ENCODE measurements at regions not wholly inside any gene's neighbourhood (a gene's known extent, or its start where the extent isn't known, plus 50 kb on each side); places are given as distances from the start of the nearest gene placed in this dataset.

DNA sequence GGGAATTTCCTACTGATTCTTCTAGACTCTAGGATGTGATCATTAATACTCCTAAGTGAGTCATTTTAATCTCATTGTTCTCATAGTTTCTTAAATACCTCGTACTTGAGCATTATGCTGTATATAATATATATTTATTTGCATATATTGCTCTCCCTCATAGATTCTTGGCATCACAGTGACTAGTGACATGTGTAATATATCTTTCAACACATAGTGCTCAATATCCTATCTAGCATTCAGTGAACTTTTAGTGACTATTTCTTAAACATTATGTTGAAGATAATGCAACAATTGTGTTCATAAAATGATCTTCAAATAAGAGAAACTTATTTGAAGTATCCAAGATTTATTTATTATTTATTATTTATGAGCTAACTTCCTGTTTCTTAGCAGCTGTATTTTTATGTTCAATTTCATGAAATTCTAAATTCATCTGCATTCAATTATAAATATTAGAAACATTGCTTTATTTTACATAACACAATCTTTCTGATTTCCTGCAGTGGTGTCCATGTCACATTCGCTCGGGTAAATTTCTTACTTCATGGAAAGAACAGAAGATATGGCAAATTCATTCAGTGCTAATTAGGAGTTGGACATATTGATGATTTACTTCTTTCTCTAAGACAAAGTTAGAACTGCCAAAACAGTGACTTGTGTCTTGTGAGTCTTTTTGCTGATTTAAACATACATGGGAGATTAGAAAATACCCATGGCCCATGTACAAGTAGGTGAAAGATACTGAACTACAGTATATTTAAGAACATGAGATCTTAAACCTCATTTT, 1095.5 kb upstream of the IGFBP7 start:
- DNase-seq (ENCODE audit: low read depth) = no peak

DNA sequence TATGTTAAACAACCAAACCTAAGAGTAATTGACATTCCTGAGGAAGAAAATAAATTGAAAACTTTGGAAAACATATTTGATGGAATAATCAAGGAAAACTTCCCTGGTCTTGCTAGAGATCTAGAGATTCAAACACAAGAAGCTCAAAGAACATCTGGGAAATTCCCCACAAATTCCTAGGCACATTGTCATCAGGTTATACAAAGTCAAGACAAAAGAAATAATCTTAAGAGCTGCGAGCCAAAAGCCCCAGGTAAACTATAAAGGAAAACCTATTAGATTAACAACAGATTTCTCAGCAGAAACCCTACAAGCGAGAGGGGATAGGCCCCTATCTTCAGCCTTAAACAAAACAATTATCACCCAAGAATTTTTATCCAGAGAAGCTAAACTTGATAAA, 1082.0 kb upstream of the IGFBP7 start:
- no peak for DNase-seq (ENCODE audit: low read depth)

DNA sequence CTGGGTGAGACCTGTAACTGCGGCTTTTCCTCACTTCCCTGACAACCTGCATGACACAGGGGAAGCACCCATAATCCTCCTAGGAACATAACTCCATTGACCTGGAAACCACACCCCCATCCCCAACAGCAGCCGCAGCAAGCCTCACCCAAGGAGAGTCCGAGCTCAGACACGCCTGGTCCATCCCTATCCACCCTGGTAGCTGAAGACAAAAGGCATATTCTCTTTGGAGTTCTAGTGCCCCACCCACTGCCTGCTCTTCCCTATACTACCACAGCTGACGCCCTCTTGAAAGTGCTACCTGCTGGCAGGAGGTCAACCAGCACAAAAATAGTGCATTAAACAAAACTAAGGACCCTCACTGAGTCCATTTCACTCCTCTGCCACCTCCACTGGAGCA, 1080.9 kb upstream of the IGFBP7 start:
- DNase-seq (ENCODE audit: low read depth) = no peak

DNA sequence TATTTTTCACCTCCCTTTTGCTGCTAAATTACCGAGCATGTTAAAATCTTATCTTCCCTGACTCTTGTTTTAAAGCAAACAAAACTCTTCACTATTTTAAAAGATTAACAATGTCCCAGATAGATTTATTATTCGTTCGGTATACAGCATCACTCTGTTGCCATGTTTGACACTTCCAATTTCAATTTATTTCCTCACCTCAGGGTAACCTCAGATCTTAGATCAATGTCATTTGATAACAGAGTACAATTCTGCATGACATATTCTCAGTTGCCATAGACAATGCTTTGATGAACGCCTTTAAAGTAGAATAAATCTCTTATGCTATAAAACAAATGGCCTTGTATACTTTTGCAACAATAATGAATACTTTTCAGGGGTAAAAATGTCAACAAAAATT, 1078.1 kb upstream of the IGFBP7 start:
- no peak for DNase-seq (ENCODE audit: low read depth)

DNA sequence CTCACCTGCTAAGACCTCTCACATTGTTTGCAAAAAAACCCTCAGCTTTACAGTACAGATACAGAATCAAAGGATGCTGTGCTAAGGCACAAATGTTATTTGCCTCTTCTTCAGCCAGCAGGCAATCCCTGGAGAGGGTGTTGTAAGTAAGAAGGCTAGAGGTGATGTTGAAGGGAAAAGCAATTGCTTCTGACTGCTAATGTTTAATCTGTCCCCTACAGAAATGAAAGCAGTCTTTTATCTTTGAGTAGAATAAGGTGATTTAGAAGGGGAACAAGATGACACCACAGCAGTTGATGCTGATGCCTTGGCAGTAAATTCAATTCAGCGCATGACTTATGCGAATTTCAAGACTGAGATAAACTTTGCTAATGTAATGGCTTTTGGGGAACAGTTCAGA, 1064.8 kb upstream of the IGFBP7 start:
- DNase-seq (ENCODE audit: low read depth) = no peak

DNA sequence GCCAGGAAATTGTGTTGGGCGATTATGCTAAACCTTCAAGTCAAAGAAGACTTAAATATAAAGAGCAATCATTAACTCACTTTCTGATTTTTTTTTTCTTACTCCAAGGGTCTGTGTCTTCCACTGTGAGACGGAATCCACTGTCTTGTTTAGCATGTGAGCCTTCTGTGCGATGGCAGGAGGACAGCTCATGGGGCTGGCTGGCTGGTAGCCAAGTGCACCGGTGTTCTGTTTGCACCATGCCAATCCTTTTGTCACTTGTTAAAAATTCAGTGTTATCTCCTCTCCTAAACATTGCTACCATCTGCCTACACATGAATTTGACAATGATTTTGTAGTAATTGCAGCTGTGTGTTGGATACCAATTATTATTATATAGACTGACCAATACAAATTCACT, 1056.3 kb upstream of the IGFBP7 start:
- no peak for DNase-seq (ENCODE audit: low read depth)

DNA sequence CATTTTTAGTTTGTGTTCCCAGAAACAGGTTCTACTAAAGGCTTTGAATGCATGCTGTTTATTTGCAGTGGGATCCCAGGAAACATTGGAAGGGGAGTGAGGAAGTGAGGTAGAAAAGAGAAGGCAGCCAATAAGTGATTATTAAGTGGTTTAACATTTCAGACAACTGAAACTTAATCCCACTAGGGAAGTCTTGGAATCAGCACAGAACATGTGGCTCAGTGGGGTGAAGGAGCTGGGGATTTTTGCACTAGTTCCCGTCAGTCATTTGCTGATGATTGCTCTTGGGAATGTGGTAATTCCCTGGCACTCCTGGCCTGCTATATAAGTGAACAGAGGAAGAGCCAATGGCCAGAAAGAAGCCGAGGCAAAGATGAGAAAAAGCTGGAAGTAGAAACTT, 1053.0 kb upstream of the IGFBP7 start:
- no peak for DNase-seq (ENCODE audit: low read depth)

DNA sequence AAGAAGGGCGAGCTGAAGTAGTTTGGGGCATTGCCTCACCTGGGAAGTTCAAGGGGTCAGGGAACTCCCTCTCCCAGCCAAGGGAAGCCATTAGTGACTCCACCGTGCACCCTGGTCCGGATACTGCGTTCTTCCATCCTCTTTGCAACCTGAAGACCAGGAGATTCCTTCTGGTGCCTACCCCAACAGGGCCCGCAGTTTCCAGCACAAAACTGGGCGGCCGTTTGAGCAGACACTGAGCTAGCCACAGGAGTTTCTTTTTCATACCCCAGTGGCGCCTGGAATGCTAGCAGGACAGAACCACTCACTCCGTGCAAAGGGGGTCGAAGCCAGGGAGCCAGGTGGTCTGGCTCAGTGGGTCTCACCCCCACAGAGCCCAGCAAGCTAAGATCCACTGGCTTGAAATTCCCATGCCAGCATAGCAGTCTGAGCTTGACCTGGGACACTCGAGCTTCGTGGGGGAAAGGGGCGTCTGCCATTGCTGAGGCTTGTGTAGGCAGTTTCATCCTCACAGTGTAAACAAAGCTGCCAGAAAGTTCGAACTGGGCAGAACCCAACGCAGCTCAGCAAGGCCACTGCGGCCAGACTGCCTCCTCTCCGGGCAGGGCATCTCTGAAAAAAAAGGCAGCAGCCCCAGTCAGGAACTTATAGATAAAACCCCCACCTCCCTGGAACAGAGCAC, 1039.4 kb upstream of the IGFBP7 start:
- DNase-seq (ENCODE audit: low read depth) = no peak

DNA sequence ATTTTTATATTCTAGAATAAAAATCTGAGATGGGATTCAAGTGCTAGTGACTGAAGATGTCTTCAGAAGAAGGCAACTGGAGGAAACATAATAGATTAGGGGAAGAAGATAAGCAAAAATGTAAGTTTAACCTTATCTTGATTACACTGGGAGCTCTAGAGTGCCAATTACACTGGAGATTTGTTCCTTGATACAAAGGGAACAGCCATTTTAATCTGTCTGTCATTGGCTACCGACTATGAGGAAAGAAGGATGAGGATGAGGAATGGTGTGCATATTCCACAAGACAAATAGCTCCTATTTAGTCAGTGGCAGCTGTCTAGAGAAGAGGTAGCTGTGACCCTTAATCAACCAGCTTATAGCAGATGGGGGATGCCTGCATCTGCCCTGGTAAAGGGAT, 1034.5 kb upstream of the IGFBP7 start:
- no peak for DNase-seq (ENCODE audit: low read depth)

DNA sequence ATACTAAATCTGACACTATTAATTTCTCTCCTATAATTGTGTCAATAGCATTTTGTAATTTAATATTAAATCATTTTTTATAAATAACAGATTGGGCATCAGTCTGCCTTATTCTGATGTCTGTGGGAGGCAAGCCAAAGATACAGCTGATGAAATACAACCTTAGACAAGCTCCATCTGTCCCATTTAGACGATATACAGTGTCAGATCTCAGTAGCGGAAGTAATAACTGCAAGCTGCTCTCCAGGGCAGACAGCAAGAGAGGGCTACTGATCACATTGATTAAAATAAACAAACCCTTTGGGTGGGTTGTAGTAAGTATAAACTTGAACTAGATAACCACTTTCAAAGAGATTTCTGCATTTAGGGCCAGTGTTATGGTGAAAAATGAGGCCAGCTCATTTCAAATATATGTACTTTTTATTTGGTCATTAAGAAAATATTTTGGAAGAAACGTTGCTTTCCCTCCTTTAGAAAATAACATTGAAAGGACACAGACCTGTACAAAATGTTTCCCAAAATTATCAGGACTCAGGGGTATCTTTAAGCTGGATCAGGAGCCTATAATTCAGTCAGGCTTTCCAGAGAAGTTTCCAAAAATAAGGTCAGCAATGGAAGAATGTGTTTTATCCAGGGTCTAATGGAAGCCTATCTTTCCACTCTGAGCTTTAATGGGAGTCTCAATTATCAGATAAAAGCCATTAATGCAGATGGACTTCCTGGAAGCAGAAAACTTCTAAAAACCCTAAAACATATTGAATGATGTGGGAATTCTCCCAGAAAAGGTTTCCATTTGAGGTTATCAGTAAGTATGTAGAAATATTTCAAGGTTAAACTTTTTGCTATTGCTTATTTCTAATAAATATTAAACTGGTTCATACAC, 1028.8 kb upstream of the IGFBP7 start:
- DNase-seq (ENCODE audit: low read depth) = no peak

DNA sequence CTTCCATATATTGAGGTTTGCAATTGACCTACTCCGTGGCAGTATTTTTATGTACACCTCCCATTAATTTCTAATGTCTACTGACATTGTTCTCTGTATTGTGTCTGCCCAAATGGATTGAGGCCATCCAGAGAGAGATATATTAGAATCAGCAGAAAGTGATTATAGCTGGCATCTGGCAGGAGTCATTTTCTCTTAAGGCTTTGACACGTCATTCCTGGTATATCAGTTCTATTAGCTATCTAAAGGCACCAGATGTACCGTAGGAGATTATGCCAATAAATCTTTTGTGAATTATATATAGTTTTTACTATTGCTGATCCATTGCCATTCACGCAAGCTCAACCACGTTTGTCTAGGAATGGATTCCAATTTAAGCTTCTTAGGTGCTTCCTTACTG, 1026.4 kb upstream of the IGFBP7 start:
- DNase-seq (ENCODE audit: low read depth) = no peak

DNA sequence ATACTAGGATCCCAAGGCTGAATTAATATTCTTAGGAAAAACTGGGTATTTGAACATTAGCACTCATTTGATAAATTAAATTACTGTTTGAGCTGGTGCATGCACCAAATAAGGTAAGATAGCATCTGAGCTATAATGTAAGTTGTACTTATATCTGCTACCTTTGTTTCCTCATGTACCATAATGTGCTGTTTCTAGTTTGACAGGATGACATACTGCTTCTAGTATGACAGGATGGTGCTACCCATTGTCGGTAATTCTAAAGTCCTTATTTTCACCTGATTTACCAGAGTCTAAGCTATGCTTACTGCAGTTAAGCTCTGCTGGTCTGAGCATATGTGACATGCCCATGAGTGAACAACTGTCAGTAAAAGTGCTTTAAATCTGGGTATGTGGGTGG, 1017.5 kb upstream of the IGFBP7 start:
- no peak for DNase-seq (ENCODE audit: low read depth)

DNA sequence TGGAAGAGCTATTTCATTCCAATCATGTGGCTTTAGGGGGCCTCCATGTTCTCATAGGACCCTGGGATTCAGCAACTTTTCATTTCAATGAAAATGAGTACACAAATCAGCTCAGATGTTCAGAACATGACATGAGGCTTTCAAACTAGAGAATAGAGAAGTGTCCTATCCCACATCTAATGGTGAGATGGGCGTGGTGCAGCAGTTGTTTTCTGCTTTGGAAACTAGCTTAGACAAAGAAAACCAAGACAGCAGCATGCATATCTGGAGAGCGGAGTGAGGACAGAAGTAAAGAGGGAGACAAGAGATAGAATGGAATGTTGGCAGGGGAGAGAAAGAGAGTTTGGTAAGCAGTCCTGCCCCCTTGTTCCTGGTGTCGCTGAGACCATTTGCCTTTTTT, 1009.1 kb upstream of the IGFBP7 start:
- no peak for DNase-seq (ENCODE audit: low read depth)

DNA sequence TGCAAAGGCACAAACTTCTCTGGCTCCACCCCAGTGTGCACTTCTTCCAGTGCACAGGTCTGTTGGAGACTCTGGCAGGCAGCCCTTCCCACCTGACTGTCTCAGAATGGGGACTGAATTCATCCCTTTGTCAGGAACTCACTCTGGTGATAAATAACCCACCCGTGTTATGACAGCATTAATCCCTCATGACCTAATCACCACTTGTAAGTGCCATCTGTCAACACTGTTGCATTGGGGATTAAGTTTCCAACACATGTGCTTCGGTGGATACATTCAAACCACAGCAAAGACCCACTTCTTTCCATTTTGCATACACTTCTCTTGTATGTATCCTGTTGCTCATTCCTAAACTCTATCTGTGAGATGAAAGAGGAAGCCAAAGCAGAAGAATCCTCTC, 1002.9 kb upstream of the IGFBP7 start:
- DNase-seq (ENCODE audit: low read depth) = no peak

DNA sequence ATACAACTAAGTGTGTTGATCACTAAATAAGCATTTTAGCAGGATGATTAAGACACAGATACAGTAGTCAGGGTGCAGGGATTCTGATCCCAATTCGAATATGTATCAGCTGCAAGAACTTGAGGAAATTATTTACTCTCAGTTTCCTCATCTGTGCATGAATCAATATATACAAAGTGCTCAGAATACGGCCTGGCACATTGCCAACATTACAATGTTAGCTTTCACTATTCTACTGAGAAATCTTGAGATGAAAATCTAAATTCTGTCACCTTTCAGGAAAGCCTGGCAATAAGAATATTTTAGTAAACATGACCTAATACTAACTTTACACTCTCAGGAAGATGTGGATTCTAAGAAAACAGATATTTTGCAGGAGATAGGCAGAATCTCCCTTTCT, 1001.6 kb upstream of the IGFBP7 start:
- DNase-seq (ENCODE audit: low read depth) = no peak

DNA sequence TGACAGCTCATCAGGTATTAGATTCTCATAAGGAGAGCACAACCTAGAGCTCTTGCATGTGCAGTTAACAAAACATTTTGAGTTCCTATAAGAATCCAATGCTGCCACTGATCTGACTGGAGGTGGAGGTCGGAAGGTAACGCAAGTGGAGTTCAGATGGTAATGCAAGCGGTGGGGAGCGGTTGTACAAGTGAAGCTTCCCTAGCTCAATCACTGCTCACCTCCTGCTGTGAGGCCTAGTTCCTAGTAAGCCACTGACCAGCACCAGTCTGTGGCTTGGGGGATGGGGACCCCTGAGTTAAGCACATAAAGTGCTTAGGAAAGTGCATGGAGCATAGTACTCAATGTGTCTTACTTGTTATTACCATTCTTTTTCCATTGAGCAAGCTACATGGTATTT, 983.2 kb upstream of the IGFBP7 start:
- DNase-seq (ENCODE audit: low read depth) = no peak

DNA sequence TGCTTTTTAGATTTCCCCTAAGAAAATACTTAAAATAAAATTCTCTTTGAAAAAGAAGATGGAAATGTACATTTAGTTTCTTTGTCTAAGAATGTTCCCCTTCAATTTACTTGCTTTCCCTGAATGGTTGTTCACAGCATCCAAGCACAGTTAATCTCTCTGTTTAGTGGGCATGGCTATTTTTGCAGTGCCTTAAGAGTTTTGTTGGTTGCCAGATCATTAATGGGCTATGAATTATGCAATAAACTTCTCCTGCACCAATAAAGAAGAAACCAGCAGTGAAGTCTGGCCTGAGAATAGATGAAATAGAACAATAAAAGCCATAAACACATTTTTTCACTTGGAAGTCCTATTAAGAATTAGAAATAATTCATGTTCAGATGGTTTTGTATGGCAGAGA, 980.4 kb upstream of the IGFBP7 start:
- no peak for DNase-seq (ENCODE audit: low read depth)

DNA sequence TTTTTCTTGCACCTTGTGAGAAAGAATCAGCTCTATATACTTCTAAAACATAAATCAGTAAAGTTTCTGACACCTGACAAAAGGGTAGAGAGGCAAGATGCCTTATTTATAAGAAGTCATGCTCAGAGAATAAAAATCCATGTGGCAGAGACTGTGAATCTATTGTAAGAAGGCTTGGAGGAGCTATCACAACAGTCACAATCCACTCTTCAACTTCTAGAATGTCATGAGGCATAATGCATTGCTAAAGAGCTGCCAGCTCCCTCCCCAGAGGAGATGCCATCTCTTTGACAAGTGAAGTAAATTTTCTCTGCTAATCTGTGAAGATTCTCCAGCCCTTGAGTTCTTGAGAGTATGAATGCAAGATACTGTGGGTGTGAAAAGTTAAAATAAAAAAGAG, 971.2 kb upstream of the IGFBP7 start:
- no peak for DNase-seq (ENCODE audit: low read depth)

DNA sequence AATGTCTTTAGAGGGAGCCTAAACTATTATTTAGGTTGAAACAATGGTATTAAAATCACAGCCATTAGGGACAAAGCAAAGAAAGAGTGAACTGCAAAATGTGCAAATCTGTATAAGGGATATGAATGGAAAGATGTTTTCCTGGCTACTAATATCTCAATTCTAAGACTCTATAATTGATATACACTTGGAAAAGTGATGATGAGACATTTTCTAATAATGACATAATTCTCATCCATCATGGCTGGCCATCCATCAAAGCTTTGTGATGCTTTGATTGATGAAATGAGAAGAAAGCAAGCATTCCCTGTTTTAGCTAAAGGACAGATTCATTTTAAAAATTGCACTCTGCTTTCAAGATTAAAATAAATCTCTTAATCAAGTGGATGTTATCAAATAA, 965.5 kb upstream of the IGFBP7 start:
- DNase-seq (ENCODE audit: low read depth) = no peak

DNA sequence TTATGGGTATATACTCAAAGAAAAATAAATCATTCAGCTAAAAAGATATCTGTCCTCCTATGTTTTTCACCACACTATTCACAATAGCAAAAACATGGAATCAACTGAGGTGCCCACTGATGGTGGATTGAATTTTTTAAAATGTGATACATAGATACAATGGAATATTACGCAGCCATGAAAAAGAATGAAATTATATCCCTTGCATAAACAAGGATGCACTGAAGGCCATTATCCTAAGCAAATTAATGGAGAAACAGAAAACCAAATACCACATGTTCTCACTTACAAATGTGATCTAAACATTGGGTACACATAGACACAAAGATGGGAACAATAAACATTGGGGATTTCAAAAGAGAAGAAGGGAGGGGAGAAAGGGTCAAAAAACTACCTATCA, 964.2 kb upstream of the IGFBP7 start:
- no peak for DNase-seq (ENCODE audit: low read depth)

DNA sequence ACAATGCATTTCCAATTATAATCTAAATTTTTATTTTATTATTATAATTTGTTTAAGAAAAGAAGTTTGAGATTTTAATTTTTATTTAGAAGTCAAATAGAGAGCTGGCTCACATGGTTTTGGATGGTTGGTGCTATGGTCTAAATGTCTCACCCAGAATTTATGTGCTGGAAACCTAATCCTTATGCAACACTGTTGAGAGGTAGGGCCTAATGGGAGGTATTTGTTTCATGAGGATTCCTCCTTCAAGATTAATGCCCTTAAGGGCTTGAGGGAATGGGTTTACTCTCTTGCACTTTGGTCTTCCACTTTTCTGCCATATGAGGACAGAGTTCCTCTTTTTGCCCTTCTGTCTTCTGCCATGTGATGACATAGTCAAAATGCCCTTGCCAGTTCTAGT, 960.5 kb upstream of the IGFBP7 start:
- DNase-seq (ENCODE audit: low read depth) = no peak

DNA sequence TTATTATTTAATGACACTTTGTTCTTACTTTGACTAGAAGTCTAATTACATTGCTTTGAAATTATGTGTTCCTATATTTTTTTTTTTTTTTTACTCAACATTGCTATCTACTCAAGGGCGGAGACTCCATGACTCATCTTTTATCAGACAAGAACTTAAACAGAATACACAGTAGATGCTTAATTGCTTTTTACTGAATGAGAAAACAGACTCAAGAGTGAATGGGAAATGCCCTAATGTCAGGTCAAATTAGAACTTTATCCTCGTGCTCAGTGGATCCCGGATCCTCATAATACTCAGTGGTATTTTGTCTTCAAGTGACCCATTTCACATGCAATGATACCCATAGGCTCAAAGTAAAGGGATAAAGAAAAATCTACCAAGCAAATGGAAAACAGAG, 954.5 kb upstream of the IGFBP7 start:
- no peak for DNase-seq (ENCODE audit: low read depth)
